GM13977 (cell line): ENCODE measurements at regions not wholly inside any gene's neighbourhood (a gene's known extent, or its start where the extent isn't known, plus 50 kb on each side); places are given as distances from the start of the nearest gene placed in this dataset.
"Not testable (repeated sequence)": the region's sequence is repeated elsewhere in the genome, so short reads cannot be mapped to it uniquely, and the experiment has no call there.

Source experiments
- DNase-seq: peaks from one replicate; pipeline ENCODE4 v3.0.0; 2012; ENCODE audit warnings: low spot score
- CTCF ChIP-seq: IDR thresholded peaks from 2 replicates; pipeline ENCODE4 v1.5.1; 2012; ENCODE audit warnings: mild to moderate bottlenecking, control low read depth; ENCODE audit not compliant: insufficient read depth; ENCODE audit errors: extremely low read depth, missing control alignments
- in situ Hi-C: fragments of 300-500 bp; cut with MboI; formaldehyde crosslinking; loops from one replicate; pipeline ENCODE4 v1.12.0; 2022; ENCODE audit warnings: low sequenced_read_pairs, low pct_unique_long_range_greater_than_20kb, mixed read lengths, inconsistent platforms; ENCODE audit not compliant: unreplicated experiment

DNA sequence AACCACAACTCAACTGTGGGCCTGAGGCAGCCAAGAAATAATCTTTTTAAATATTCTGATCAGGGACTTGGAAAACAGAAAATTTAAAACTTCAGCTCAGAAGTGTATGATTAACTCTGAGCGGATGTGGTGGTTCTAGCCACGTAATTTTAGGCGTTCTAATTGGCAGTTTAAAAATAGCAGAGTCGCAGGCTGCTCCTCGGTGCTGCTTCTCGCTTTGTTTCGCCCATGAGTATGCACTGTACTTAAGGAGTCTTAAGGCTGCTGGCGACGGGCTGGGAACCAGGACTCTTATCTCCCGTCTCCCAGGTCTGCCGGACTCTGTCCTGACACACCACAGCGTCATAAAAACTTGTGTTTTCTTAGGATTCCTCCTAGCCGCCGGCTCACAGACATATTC is 113.4 kb upstream of the PELI2 start:
- DNase-seq: peak; percentile 24
- in situ Hi-C loops: no loop called here
- no peak for TF ChIP-seq CTCF

DNA sequence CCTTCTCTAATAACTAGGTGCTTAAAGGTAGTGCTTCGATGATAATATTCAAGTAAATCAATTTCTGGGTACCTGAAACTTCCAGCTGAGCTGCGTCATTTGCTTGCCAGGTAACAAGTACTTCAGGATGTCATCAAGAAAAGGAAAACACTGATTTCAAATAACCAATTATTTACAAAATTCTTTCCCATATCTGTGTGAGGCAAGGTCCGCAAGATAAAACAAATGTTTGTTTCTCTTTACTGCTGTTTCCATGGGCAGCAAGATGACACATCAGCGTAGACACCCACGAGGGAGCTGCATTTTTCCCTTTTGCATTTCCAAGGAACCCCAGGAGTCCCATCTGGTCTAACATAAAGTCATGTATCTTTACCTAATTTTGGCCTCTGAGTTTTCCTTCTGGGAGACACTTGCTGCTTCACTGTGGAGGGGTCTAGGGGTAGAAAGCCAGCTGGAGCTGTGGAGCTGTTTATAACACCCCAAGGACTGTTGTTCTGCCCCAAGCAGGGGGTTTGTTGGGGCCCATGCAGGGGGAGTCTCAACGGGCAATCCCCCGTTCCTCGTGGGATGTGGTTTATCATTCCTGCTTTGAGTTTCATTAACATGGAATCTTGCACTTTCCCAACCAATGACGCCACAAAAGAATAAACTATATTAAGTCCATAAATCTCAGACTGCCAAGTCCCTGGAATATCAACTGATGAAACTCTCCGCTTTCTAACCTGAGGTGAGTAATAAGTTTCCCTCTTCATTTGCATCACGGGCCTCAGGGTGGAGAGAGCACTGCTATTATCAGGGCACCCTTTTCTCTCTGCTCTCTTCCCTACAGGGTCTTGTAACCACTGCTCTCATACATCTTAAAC is 112.8 kb upstream of the PELI2 start:
- in situ Hi-C loops: no loop called here
- TF ChIP-seq CTCF: no peak
- DNase-seq: no peak

GRCh38 chr14:56007491-56007890 is 110.7 kb upstream of the PELI2 start:
- not testable (repeated sequence) for DNase-seq

DNA sequence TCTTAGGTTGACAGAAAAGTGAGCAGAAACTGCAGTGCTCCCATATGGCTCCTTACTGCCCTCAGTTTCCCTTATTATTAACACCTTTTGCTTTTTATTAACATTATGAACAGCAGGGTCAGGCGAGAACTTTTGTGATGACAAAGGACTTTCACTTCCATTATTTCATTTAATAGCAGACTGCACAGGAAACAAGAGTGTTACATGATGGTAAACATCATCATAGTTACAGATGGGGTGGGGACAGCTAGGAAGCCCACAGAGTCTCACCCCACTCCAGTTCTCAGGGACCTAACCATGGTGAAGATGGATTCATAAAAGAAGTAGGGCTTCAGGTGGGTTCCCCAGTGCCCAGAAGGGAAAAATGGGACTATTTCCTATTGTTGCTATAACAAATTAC is 110.1 kb upstream of the PELI2 start:
- TF ChIP-seq CTCF: no peak
- in situ Hi-C loops: no loop called here
- DNase-seq: no peak

More at GRCh38 chr14:56007491-56007890, 110.7 kb upstream of the PELI2 start:
- in situ Hi-C loops: not testable (repeated sequence)

DNA sequence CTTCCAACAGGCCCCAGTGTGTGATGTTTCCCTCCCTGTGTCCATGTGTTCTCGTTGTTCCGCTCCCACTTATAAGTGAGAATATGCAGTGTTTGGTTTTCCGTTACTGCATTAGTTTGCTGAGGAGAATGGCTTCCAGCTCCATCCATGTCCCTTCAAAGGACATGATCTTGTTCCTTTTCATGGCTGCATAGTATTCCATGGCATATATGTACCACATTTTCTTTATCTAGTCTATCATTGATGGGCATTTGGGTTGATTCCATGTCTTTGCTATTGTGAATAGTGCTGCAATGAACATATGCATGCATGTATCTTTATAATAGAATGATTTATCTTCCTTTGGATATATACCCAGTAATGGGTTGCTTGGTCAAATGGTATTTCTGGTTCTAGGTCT is 109.5 kb upstream of the PELI2 start:
- in situ Hi-C loops, DNase-seq: not testable (repeated sequence)

- in situ Hi-C loops: no loop called here
- DNase-seq: no peak
- no peak for TF ChIP-seq CTCF
Observed at GRCh38 chr14:56023661-56024081, 94.5 kb upstream of the PELI2 start.

DNA sequence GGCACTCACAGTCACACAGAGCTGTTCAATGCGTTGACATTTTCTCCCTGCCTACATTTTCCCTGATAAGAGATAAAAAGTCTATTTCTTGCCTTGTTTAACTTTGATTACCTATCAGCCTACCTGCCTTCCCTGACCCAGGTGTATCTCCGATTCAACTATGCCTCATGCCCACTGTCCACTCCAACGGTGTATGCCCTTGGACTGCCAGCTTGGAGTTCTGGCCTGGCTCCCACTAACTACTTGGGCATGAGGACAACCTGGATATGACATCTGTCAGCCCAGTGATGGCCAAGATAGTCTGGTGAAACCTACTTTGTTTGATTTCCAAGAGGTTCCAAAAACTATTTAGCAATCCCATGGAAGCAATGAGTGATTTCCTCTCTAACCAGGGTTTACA is 93.0 kb upstream of the PELI2 start:
- DNase-seq: no peak
- in situ Hi-C loops: no loop called here
- TF ChIP-seq CTCF: no peak
